HCT116 (cell line): ENCODE measurements at regions not wholly inside any gene's neighbourhood (a gene's known extent, or its start where the extent isn't known, plus 50 kb on each side); places are given as distances from the start of the nearest gene placed in this dataset.

Experiments
- ATAC-seq: fragments of 200-7000 bp; cut with Tn5 transposase; 2 replicates; pipeline ENCODE4 v1.9.1; 2020; ENCODE audit warnings: mild to moderate bottlenecking, moderate library complexity
- BruUV-seq: library from RNA; stranded (reverse); fragments of 400-500 nt; replicated peaks from 2 replicates; lab custom pipeline; 2021; lab: Mats Ljungman, UMichigan
- CTCF ChIA-PET: fragments of 300-600 bp; sonication (Branson Sonifier 250); formaldehyde crosslinking; loops from one replicate; lab custom pipeline; 2021; ENCODE audit warnings: antibody characterized with exemption; lab: Charles Lee
- POLR2A ChIA-PET: fragments of 300-600, 350-600 bp; sonication (Branson Sonifier 250); formaldehyde crosslinking; loops from one replicate; lab custom pipeline; 2021; ENCODE audit warnings: antibody characterized with exemption; lab: Charles Lee
- RAD21 ChIA-PET, 2 experiments: fragments of 300-600 bp; sonication (Branson Sonifier 250); formaldehyde crosslinking; loops; one replicate each; lab custom pipeline; 2023; ENCODE audit warnings: low total read pairs in 2 of 2; ENCODE audit not compliant: uncharacterized antibody in 2 of 2, unreplicated experiment in 2 of 2, low non-redundant PET in 1 of 2; lab: Charles Lee
- DNase-seq: peaks from one replicate; pipeline ENCODE4 v3.0.0-alpha.2; 2010; ENCODE audit warnings: low read depth, low spot score
- H2AFZ ChIP-seq: fragments of 200-600 bp; shearing (Covaris generic), sonication (generic); 2 replicates; pipeline ENCODE4 v1.6.1; 2017; ENCODE audit warnings: low read depth, mixed run types, mixed read lengths, antibody characterized with exemption, low read length; ENCODE audit not compliant: poor library complexity, severe bottlenecking
- H3K27ac ChIP-seq: 2 replicates; pipeline ENCODE4 v1.5.1; 2012; ENCODE audit warnings: low read depth, low read length
- H3K27me3 ChIP-seq: fragments of 200-600 bp; sonication (generic); 2 replicates; pipeline ENCODE4 v1.6.1; 2016; ENCODE audit warnings: mixed run types, low read length, mixed read lengths; ENCODE audit not compliant: insufficient read depth
- H3K36me3 ChIP-seq, 2 experiments: fragments of 200-500 bp in 1 of 2; fragments of 200-600 bp in 1 of 2; sonication (Bioruptor generic) in 1 of 2; sonication (generic) in 1 of 2; 2 replicates each; pipeline versions ENCODE4 v1.5.1 to v1.6.1; 2014 to 2016; ENCODE audit warnings: low read length in 2 of 2, inconsistent platforms in 1 of 2, mixed read lengths in 1 of 2, mixed run types in 1 of 2; ENCODE audit not compliant: insufficient read depth in 2 of 2, control insufficient read depth in 1 of 2
- H3K4me1 ChIP-seq, 2 experiments: fragments of 200-600 bp in 1 of 2; sonication (generic) in 1 of 2; 2 replicates each; pipeline versions ENCODE4 v1.5.1 to v1.6.1; 2012 to 2017; ENCODE audit warnings: low read length in 2 of 2, inconsistent platforms in 1 of 2, mild to moderate bottlenecking in 1 of 2, mixed read lengths in 1 of 2, mixed run types in 1 of 2, moderate library complexity in 1 of 2; ENCODE audit not compliant: insufficient read depth in 2 of 2, control insufficient read depth in 1 of 2
- H3K4me2 ChIP-seq: fragments of 200-600 bp; sonication (generic); 2 replicates; pipeline ENCODE4 v1.6.1; 2017; ENCODE audit warnings: mixed run types, low read length, mixed read lengths
- H3K4me3 ChIP-seq, 2 experiments: fragments of 200-600 bp in 1 of 2; sonication (generic) in 1 of 2; replicated peaks in 1 of 2; 2 replicates each; pipeline ENCODE4 v1.5.1; 2011 to 2016; ENCODE audit warnings: low read length in 2 of 2, control low read depth in 1 of 2, low read depth in 1 of 2, mild to moderate bottlenecking in 1 of 2, mixed read lengths in 1 of 2, mixed run types in 1 of 2
- H3K79me2 ChIP-seq: fragments of 200-600 bp; sonication (generic); 2 replicates; pipeline ENCODE4 v1.6.1; 2017; ENCODE audit warnings: mild to moderate bottlenecking, mixed run types, low read length, moderate library complexity, mixed read lengths; ENCODE audit not compliant: insufficient read depth
- H3K9ac ChIP-seq: fragments of 200-600 bp; sonication (generic); 2 replicates; pipeline ENCODE4 v1.6.1; 2016; ENCODE audit warnings: low read length, mixed read lengths
- H3K9me2 ChIP-seq: fragments of 200-600 bp; sonication (generic), shearing (Covaris generic); 2 replicates; pipeline ENCODE4 v1.6.1; 2017; ENCODE audit warnings: mixed run types, mild to moderate bottlenecking, moderate library complexity; ENCODE audit not compliant: insufficient read depth
- H3K9me3 ChIP-seq, 2 experiments: fragments of 200-500 bp in 1 of 2; fragments of 200-600 bp in 1 of 2; sonication (Bioruptor generic) in 1 of 2; sonication (generic) in 1 of 2; 2 replicates each; pipeline ENCODE4 v1.6.1; 2014 to 2017; ENCODE audit warnings: low read length in 2 of 2, mixed read lengths in 2 of 2, inconsistent platforms in 1 of 2, low read depth in 1 of 2, mild to moderate bottlenecking in 1 of 2, mixed run types in 1 of 2, moderate library complexity in 1 of 2; ENCODE audit not compliant: control insufficient read depth in 1 of 2, insufficient read depth in 1 of 2
- H4K20me1 ChIP-seq: fragments of 200-600 bp; sonication (generic), shearing (Covaris generic); 2 replicates; pipeline ENCODE4 v1.6.1; 2017; ENCODE audit warnings: mixed run types, mild to moderate bottlenecking, moderate library complexity; ENCODE audit not compliant: insufficient read depth
- CBX3 ChIP-seq: IDR thresholded peaks from 2 replicates; pipeline ENCODE4 v1.6.1; 2012; ENCODE audit warnings: low read depth
- CEBPB ChIP-seq: IDR thresholded peaks from 2 replicates; pipeline ENCODE4 v1.6.1; 2012; ENCODE audit warnings: low read depth
- EGR1 ChIP-seq: IDR thresholded peaks from 2 replicates; pipeline ENCODE4 v1.6.1; 2012; ENCODE audit warnings: low read depth
- ELF1 ChIP-seq: IDR thresholded peaks from 2 replicates; pipeline ENCODE4 v1.6.1; 2012; ENCODE audit warnings: low read depth, borderline replicate concordance
- JUND ChIP-seq: IDR thresholded peaks from 2 replicates; pipeline ENCODE4 v1.6.1; 2012
- POLR2A ChIP-seq: IDR thresholded peaks from 2 replicates; pipeline ENCODE4 v1.7.0; 2011; ENCODE audit warnings: borderline replicate concordance; ENCODE audit not compliant: insufficient read depth, insufficient read length; ENCODE audit errors: extremely low read depth
- POLR2AphosphoS5 ChIP-seq: IDR thresholded peaks from 2 replicates; pipeline ENCODE4 v1.6.1; 2011; ENCODE audit warnings: mild to moderate bottlenecking, low read depth, low read length, moderate library complexity
- RAD21 ChIP-seq: IDR thresholded peaks from 2 replicates; pipeline ENCODE4 v1.6.1; 2012; ENCODE audit warnings: low read depth, mild to moderate bottlenecking
- SRF ChIP-seq: IDR thresholded peaks from 2 replicates; pipeline ENCODE4 v1.6.1; 2012; ENCODE audit warnings: low read depth
- ZFX ChIP-seq: fragments of 450-650 bp; IDR thresholded peaks from 2 replicates; pipeline ENCODE4 v1.6.1; 2017
- ZNF274 ChIP-seq: fragments of 200-500 bp; sonication (Bioruptor generic); IDR thresholded peaks from 2 replicates; pipeline ENCODE4 v1.6.1; 2014; ENCODE audit warnings: mild to moderate bottlenecking, low read depth, low read length, inconsistent platforms
- intact Hi-C: fragments of 100-400 bp; cut with micrococcal nuclease; formaldehyde crosslinking; loops from 2 replicates; pipeline ENCODE4 v1.10.0; 2022
- TF ChIP-seq, protein P1 (sequence below): IDR thresholded peaks from 2 replicates; pipeline ENCODE4 v1.6.1; 2012; ENCODE audit warnings: low read depth
- TF ChIP-seq, protein P2 (sequence below), 3 experiments: fragments of 200-600 bp in 1 of 3; sonication (generic) in 1 of 3; IDR thresholded peaks in 2 of 3; conservative IDR thresholded peaks in 1 of 3; 2 replicates each; pipeline ENCODE4 v1.5.1; 2012 to 2017; ENCODE audit warnings: low read depth in 2 of 3, low read length in 2 of 3, antibody characterized with exemption in 1 of 3, borderline replicate concordance in 1 of 3, control low read depth in 1 of 3, mild to moderate bottlenecking in 1 of 3, mixed read lengths in 1 of 3, mixed run types in 1 of 3, moderate library complexity in 1 of 3; ENCODE audit not compliant: insufficient read depth in 1 of 3
- TF ChIP-seq, protein P3 (sequence below): IDR thresholded peaks from 2 replicates; pipeline ENCODE4 v1.6.1; 2011; ENCODE audit warnings: mild to moderate bottlenecking, low read length, moderate library complexity; ENCODE audit not compliant: insufficient replicate concordance; ENCODE audit errors: extremely low read depth
- TF ChIP-seq, protein P4 (sequence below): IDR thresholded peaks from 2 replicates; pipeline ENCODE4 v1.6.1; 2012

GRCh38 chr14:98093111-98093510 is 1178.9 kb downstream of the BCL11B start:
- Histone ChIP-seq H3K4me2 (no peak overlapping the region), H3K27ac (no peak overlapping the region), H3K27me3 (no peaks in the 10 kb centered on the region), H3K9ac (no peak overlapping the region), H2AFZ (no peak overlapping the region), H3K79me2 (no peaks in the 10 kb centered on the region), H3K36me3 (no peaks in the 10 kb centered on the region), H4K20me1 (no peaks in the 10 kb centered on the region), H3K9me3 (no peaks in the 10 kb centered on the region; a peak in 1 of 4 replicates), H3K9me2 (no peaks in the 10 kb centered on the region), H3K4me3 (no peak overlapping the region), H3K4me1 (no peaks in the 10 kb centered on the region)
- intact Hi-C loops: no loop called here
- POLR2A ChIA-PET: no interaction called here
- CTCF ChIA-PET: no interaction called here
- TF ChIP-seq SRF (no peak), JUND (no peak), ELF1 (no peak), CEBPB (no peak)
- TF ChIP-seq, protein P1, sequence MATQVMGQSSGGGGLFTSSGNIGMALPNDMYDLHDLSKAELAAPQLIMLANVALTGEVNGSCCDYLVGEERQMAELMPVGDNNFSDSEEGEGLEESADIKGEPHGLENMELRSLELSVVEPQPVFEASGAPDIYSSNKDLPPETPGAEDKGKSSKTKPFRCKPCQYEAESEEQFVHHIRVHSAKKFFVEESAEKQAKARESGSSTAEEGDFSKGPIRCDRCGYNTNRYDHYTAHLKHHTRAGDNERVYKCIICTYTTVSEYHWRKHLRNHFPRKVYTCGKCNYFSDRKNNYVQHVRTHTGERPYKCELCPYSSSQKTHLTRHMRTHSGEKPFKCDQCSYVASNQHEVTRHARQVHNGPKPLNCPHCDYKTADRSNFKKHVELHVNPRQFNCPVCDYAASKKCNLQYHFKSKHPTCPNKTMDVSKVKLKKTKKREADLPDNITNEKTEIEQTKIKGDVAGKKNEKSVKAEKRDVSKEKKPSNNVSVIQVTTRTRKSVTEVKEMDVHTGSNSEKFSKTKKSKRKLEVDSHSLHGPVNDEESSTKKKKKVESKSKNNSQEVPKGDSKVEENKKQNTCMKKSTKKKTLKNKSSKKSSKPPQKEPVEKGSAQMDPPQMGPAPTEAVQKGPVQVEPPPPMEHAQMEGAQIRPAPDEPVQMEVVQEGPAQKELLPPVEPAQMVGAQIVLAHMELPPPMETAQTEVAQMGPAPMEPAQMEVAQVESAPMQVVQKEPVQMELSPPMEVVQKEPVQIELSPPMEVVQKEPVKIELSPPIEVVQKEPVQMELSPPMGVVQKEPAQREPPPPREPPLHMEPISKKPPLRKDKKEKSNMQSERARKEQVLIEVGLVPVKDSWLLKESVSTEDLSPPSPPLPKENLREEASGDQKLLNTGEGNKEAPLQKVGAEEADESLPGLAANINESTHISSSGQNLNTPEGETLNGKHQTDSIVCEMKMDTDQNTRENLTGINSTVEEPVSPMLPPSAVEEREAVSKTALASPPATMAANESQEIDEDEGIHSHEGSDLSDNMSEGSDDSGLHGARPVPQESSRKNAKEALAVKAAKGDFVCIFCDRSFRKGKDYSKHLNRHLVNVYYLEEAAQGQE: no peak
- RAD21 ChIA-PET: no interaction called here
- ATAC-seq (no peak), DNase-seq (no peak)
- no TSS peak for BruUV-seq

GRCh38 chr14:98099527-98099926 is 1172.5 kb downstream of the BCL11B start:
- Histone ChIP-seq H3K4me1 (no peaks in the 10 kb centered on the region), H3K9ac (no peak overlapping the region), H2AFZ (no peak overlapping the region), H3K9me2 (no peaks in the 10 kb centered on the region), H3K27ac (no peak overlapping the region), H4K20me1 (no peaks in the 10 kb centered on the region), H3K27me3 (no peaks in the 10 kb centered on the region), H3K36me3 (no peaks in the 10 kb centered on the region), H3K4me3 (no peak overlapping the region), H3K4me2 (no peak overlapping the region), H3K79me2 (no peaks in the 10 kb centered on the region), H3K9me3 (no peaks in the 10 kb centered on the region)
- ChIA-PET POLR2A (no interaction called here), CTCF (no interaction called here), RAD21 (no interaction called here)
- BruUV-seq: no TSS peak
- no peak for ATAC-seq
- no peak for DNase-seq
- intact Hi-C loops: no loop called here
- TF ChIP-seq ZNF274 (no peak), POLR2AphosphoS5 (no peak), CBX3 (no peak), POLR2A (no peak), EGR1 (no peak), RAD21 (no peak), SRF (no peak), ZFX (no peak)
- TF ChIP-seq, protein P2, sequence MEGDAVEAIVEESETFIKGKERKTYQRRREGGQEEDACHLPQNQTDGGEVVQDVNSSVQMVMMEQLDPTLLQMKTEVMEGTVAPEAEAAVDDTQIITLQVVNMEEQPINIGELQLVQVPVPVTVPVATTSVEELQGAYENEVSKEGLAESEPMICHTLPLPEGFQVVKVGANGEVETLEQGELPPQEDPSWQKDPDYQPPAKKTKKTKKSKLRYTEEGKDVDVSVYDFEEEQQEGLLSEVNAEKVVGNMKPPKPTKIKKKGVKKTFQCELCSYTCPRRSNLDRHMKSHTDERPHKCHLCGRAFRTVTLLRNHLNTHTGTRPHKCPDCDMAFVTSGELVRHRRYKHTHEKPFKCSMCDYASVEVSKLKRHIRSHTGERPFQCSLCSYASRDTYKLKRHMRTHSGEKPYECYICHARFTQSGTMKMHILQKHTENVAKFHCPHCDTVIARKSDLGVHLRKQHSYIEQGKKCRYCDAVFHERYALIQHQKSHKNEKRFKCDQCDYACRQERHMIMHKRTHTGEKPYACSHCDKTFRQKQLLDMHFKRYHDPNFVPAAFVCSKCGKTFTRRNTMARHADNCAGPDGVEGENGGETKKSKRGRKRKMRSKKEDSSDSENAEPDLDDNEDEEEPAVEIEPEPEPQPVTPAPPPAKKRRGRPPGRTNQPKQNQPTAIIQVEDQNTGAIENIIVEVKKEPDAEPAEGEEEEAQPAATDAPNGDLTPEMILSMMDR (IDR thresholded peaks at IDR 0.05 in 2 of 3, conservative IDR thresholded peaks at IDR 0.05 in 1 of 3; ENCODE audit: borderline replicate concordance in 1 of 3, insufficient read depth in 1 of 3, low read depth in 2 of 3, low read length in 2 of 3): no peak
- TF ChIP-seq, protein P3, sequence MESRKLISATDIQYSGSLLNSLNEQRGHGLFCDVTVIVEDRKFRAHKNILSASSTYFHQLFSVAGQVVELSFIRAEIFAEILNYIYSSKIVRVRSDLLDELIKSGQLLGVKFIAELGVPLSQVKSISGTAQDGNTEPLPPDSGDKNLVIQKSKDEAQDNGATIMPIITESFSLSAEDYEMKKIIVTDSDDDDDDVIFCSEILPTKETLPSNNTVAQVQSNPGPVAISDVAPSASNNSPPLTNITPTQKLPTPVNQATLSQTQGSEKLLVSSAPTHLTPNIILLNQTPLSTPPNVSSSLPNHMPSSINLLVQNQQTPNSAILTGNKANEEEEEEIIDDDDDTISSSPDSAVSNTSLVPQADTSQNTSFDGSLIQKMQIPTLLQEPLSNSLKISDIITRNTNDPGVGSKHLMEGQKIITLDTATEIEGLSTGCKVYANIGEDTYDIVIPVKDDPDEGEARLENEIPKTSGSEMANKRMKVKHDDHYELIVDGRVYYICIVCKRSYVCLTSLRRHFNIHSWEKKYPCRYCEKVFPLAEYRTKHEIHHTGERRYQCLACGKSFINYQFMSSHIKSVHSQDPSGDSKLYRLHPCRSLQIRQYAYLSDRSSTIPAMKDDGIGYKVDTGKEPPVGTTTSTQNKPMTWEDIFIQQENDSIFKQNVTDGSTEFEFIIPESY: no peak
- TF ChIP-seq, protein P4, sequence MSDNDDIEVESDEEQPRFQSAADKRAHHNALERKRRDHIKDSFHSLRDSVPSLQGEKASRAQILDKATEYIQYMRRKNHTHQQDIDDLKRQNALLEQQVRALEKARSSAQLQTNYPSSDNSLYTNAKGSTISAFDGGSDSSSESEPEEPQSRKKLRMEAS: no peak
